ENCODE measurements at regions not wholly inside any gene's neighbourhood (a gene's known extent, or its start where the extent isn't known, plus 50 kb on each side); places are given as distances from the start of the nearest gene placed in this dataset.
"Not testable (repeated sequence)": the region's sequence is repeated elsewhere in the genome, so short reads cannot be mapped to it uniquely, and the experiment has no call there.

DNA sequence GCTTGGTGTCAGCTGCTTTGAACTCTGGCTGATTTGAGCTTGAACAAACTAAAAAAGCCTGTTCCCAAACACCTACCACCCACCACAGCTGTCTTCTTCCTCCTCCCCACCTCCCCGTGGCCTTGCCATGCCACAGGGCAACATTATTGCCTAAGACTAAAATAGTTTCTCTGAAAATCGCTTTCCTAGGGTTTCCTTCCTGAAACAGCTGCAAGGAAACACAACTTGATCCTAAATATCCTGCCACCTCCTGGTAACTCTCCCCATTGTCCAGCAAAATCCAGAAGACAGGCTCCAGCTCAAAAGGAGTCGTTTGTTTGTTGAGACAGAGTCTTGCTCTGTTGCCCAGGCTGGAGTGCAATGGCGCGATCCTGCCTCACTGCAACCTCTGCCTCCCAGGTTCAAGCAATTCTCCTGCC lies 193.9 kb upstream of the TPM1 start:
- DNase-seq (ENCODE audit: low read depth in 1 of 2, low spot score in 1 of 2) = no peak

DNA sequence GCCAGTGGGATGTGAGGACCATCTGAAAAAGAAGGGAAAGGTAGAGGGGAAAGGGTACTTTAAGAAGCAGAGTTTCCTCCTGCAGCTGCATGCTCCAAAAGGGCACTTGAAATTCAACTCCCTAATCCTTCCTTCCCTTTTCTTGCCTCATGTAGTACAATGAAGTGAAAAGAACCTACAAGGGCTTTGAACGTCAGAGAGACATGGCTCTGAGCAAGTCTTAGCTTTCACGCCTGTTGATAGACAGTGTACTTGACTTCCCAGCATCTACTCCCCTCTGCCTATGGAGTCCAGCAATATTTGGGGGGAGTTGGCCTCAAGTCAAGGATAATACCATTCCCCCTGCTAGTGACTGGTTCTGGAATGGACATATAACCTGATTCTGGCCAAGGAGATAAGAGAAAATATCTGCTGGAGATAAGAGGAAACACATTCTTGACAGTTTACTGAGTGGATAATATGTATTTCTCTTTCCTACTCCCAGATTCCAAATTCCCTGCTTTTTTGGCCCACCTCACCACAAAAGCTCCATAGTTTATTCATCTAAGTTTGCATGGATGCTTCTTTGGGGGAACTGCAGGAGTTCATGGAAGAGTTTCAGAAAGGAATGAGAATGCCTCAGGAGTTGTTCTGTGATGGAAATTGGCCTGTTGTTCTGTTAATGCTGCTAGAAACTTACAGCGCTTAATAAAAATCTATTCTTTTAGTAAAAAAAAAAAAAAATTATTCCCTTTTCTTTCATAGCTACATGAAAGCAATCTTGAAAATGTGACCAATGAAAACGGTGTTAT lies 193.0 kb upstream of the TPM1 start:
- no peak for DNase-seq (ENCODE audit: low read depth in 1 of 2, low spot score in 1 of 2)

GRCh38 chr15:62850318-62850717 lies 192.2 kb upstream of the TPM1 start:
- no peak for DNase-seq (ENCODE audit: low read depth in 1 of 2, low spot score in 1 of 2)

- no peak for DNase-seq (ENCODE audit: low read depth in 1 of 2, low spot score in 1 of 2)
Measured at GRCh38 chr15:62850791-62851291, 191.7 kb upstream of the TPM1 start.

- no peak for DNase-seq (ENCODE audit: low read depth in 1 of 2, low spot score in 1 of 2)
Measured at GRCh38 chr15:62853114-62853840, 189.3 kb upstream of the TPM1 start.

- DNase-seq (ENCODE audit: low read depth in 1 of 2, low spot score in 1 of 2) = no peak
Measured at GRCh38 chr15:62853841-62854225, 188.7 kb upstream of the TPM1 start.

DNA sequence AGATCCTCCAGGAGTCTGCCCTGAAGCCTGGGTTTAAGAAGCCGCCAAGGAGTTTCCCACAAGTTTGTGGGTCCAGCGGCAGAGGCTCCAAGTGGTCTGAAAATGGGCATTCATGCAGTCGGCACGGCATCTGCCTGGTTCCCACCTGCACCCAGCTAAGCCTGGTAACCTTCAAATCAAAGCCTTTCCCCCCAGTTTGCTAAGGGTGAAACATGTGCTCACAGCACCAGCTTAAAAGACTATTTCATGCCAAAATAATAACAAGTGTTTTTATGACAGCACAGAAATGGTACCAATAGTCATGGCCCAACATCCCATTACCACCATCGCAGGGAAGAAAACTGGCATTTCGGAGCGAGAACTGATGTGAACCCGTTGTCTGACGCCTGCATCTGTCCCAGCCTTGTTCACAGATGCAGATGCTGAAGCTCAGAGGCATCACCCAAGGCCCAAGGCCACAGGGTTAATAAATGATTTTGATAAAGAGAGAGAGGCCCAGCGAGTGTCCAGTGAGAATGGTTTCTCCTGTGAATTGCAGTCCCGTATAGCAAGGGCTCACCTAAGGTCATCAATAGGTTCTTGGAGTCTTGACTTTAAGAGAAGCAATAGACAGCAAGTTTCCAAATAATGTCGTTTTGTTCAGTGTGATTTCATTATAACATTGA lies 188.0 kb upstream of the TPM1 start:
- no peak for DNase-seq (ENCODE audit: low read depth in 1 of 2, low spot score in 1 of 2)

GRCh38 chr15:62855085-62855476 lies 187.5 kb upstream of the TPM1 start:
- DNase-seq (ENCODE audit: low read depth in 1 of 2, low spot score in 1 of 2) = no peak

DNA sequence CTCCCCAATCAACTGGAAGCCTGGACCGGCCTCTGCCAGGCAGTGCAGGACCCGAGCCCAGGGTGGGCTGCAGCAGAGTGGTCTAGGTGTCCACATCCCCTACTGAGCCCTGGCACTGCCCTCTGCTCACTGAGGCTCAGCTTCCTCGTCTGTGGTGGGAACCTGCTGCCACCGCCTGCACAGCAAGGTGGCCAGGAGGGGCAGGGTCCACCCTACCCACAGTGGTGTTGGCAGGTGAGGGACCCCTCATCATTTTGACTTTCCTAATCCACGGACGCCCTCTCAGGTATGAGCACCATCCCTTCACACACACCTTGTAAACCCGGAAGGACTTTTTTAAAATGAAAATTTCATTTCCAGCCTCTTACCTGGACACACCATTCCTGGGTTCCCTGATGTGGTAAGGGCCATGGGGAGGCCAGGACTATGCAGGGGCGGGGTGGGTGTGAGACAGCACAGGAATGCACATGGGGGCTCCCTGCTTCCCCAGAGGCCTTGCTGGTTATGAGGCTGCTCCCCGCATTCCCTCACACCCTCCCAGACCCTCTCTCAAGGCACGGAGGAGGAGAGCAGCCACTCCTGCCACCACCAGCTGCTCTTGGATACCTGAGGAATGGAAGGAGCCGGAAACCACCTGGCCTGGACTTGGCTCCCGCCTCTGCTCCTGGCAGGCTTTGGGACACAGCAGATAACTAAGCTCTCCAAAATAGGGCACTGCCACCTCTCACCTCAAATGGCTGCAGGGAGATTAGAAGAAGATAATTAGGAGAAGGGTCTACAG lies 185.9 kb upstream of the TPM1 start:
- DNase-seq (ENCODE audit: low read depth in 1 of 2, low spot score in 1 of 2) = no peak

DNA sequence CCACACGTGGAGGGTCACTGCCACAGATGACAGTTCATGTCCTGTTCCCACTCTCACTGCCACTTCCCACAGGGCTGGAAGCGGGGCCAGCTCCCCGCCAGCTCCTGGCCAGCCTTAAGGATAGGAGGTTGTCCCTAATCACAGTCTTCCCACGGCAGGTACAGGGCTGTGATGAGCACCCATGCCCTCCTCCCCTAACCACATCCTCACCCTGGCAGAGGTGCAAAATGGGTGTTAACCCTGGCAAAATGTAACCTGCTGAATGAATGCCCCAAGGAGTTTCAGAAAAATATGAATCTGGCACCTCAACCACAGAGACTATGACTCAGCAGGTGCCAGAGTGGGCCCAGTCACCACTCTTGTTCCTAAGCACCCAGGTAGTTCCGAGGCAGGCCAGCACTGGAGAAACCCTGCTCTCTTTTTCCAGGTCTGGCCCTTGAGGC lies 185.1 kb upstream of the TPM1 start:
- DNase-seq (ENCODE audit: low read depth in 1 of 2, low spot score in 1 of 2) = no peak

DNA sequence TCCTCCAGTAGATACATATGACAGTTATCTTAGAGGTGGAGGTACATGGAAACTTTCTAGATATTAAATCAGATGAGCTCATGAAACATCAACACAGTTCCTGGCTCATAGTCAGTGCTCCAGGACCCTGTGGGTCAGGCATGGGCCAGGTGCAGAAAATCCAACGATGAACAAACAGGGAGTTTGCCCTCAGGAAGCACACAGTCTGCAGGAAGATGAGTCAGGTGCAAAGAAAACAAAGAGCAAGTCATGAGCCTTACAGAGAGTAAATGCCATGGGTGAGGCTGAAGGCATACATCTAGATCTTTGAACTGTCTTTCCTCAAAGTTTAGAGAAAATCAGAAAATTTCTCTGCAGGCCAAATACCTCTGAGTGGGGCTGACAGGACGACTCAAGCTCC lies 184.2 kb upstream of the TPM1 start:
- no peak for DNase-seq (ENCODE audit: low read depth in 1 of 2, low spot score in 1 of 2)

GRCh38 chr15:62862717-62863116 lies 179.8 kb upstream of the TPM1 start:
- DNase-seq (ENCODE audit: low read depth in 1 of 2, low spot score in 1 of 2) = no peak

GRCh38 chr15:62866366-62866765 lies 176.2 kb upstream of the TPM1 start:
- no peak for DNase-seq (ENCODE audit: low read depth in 1 of 2, low spot score in 1 of 2)

DNA sequence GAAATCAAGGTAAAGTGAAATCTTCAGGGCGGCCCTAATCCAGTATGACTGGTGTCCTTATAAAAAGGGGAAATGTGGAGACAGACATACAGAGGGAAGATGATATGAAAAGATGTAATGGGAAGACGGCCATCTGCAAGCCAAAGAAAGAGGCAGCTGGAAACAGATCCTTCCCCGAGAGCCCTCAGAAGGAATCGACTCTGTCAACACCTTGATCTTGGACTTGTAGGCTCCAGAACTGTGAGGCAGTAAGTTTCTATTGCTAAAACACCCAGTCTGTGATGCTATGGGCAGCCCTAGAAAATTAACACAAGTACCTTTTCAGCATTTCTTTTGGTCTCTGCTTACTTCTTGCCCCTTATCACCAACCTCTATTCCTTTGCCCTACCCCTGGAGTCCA lies 174.7 kb upstream of the TPM1 start:
- DNase-seq (ENCODE audit: low read depth in 1 of 2, low spot score in 1 of 2) = no peak

DNA sequence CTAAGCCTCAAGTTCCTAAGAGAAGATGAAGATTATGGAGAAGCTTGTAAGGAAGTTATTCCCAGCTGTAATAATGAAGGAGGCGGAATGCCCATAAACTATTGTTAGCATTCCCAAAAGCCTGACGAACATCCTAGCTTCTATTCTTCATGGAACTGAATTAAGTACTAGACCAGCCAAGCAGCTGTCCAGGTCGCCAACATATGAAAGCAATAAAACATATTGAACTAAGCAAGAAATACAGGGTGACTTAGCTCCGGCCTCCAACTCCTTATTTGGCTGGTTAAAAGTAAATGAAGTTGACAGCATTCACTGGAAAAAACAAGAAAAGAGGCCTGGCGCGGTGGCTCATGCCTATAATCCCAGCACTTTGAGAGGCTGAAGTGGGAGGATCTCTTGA lies 174.0 kb upstream of the TPM1 start:
- no peak for DNase-seq (ENCODE audit: low read depth in 1 of 2, low spot score in 1 of 2)

- DNase-seq (ENCODE audit: low read depth in 1 of 2, low spot score in 1 of 2) = no peak
Measured at GRCh38 chr15:62869116-62869515, 173.4 kb upstream of the TPM1 start.

- DNase-seq (ENCODE audit: low read depth in 1 of 2, low spot score in 1 of 2) = no peak
Measured at GRCh38 chr15:62870216-62870615, 172.3 kb upstream of the TPM1 start.

- not testable (repeated sequence) for DNase-seq (ENCODE audit: low read depth in 1 of 2, low spot score in 1 of 2)
Measured at GRCh38 chr15:62870701-62871100, 171.8 kb upstream of the TPM1 start.

DNA sequence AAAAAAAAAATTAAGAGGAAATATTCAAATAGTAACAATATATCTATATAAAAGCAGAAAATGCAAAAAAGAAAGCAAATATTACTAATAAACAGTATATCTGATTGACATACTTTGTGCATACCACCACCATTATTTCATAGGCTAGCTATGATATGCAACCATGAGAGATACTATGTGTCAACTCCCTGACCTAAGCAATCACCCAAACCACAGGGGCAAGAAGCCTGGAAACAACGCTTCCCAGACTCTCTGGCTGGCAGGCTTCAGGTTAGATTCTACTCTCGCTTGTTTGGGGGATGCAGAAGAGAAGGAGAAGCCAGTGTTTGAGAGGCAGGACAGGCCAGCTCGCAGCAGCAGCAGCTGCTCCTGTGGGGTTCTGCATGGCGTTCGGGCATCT lies 169.3 kb upstream of the TPM1 start:
- DNase-seq (ENCODE audit: low read depth in 1 of 2, low spot score in 1 of 2) = no peak

DNA sequence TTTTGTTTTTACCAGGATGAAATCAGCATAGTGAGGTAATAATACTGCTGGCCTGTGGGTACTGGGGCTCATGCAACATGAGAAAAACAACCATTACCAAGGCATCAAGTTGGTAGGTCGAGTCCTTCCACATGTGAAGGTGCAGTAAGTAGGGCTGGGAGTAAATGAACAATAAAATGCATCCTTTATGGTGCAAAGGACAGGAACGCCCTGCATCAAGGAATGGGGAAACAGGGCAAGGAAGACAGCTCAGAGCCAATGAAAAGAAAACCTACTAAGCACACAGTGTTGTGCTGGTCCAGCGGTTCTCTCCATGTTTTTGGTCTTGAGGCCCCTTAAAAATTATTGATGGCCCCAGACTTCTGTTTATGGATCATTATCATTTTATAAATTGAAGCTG lies 168.5 kb upstream of the TPM1 start:
- DNase-seq (ENCODE audit: low read depth in 1 of 2, low spot score in 1 of 2) = no peak

- DNase-seq (ENCODE audit: low read depth in 1 of 2, low spot score in 1 of 2) = no peak
Measured at GRCh38 chr15:62874959-62875625, 167.5 kb upstream of the TPM1 start.
